Stomach (tissue), 8 donors: ENCODE measurements at regions not wholly inside any gene's neighbourhood (a gene's known extent, or its start where the extent isn't known, plus 50 kb on each side); places are given as distances from the start of the nearest gene placed in this dataset.

Experiments
- DNase-seq, 2 donors: peaks; one replicate each; pipeline versions ENCODE4 v3.0.0 to v3.0.0-alpha.2; 2013 to 2019
- H3K27ac ChIP-seq, 5 donors: fragments of 200-600 bp in 4 of 5; sonication (generic) in 4 of 5; one replicate each; pipeline ENCODE4 v1.5.1; 2013 to 2019; ENCODE audit warnings: mild to moderate bottlenecking in 1 of 5, moderate library complexity in 1 of 5
- H3K27me3 ChIP-seq, 3 donors: fragments of 200-600 bp; sonication (generic); one replicate each; pipeline ENCODE4 v1.5.1; 2017 to 2019; ENCODE audit warnings: mixed run types in 1 of 3
- H3K36me3 ChIP-seq, 4 donors: fragments of 200-600 bp; sonication (generic); 1 replicate in 3 of 4; 2 replicates in 1 of 4; pipeline ENCODE4 v1.5.1; 2016 to 2019
- H3K4me1 ChIP-seq, 4 donors: fragments of 200-600 bp; sonication (generic); one replicate each; pipeline ENCODE4 v1.5.1; 2016 to 2019
- H3K4me3 ChIP-seq, 4 donors: fragments of 200-600 bp; sonication (generic) in 3 of 4; one replicate each; pipeline ENCODE4 v1.5.1; 2016 to 2019; ENCODE audit warnings: mild to moderate bottlenecking in 1 of 4
- H3K9me3 ChIP-seq, 4 donors: fragments of 200-600 bp; sonication (generic); one replicate each; pipeline ENCODE4 v1.5.1; 2016 to 2019
- EP300 ChIP-seq: sonication (generic); formaldehyde crosslinking; IDR thresholded peaks from one replicate; pipeline ENCODE4 v1.6.1; 2017; ENCODE audit warnings: antibody characterized with exemption
- POLR2A ChIP-seq, 4 donors: fragments of 450-650 bp; IDR thresholded peaks; one replicate each; pipeline ENCODE4 v1.6.1; 2016; ENCODE audit warnings: antibody characterized with exemption in 4 of 4, control low read depth in 2 of 4, mild to moderate bottlenecking in 1 of 4, moderate library complexity in 1 of 4
- POLR2AphosphoS5 ChIP-seq, 3 donors: sonication (generic); formaldehyde crosslinking; IDR thresholded peaks; one replicate each; pipeline ENCODE4 v1.6.1; 2016; ENCODE audit warnings: antibody characterized with exemption in 3 of 3
- WGBS, 5 donors: extraction: QIAGEN DNeasy Blood & Tissue Kit in 3 of 5; methylation state at CpG; one replicate each; pipeline versions ENCODE4 v1.1.5 to v1.1.7; 2013 to 2018; 5-methylcytosine and 5-hydroxymethylcytosine counted together
- intact Hi-C: fragments of 100-400 bp; cut with DNase I; formaldehyde crosslinking; loops from one replicate; pipeline ENCODE4 v1.15.1; 2023; ENCODE audit warnings: low total_unique reads
- TF ChIP-seq, protein P1 (sequence below), 7 experiments: fragments of 450-650 bp in 4 of 7; fragments of 200-600 bp in 3 of 7; sonication (generic) in 3 of 7; IDR thresholded peaks; one replicate each; pipeline ENCODE4 v1.5.1; 2016 to 2019; ENCODE audit warnings: antibody characterized with exemption in 7 of 7, control low read depth in 2 of 7, mild to moderate bottlenecking in 1 of 7
- donor health status: healthy with polysubstance abuse.
- donor health status: Bipolar disorder and iron deficiency.
- donor health status: healthy.

GRCh38 chrX:147741776-147742175 is 169.9 kb upstream of the FMR1 start:
- TF ChIP-seq, protein P1, sequence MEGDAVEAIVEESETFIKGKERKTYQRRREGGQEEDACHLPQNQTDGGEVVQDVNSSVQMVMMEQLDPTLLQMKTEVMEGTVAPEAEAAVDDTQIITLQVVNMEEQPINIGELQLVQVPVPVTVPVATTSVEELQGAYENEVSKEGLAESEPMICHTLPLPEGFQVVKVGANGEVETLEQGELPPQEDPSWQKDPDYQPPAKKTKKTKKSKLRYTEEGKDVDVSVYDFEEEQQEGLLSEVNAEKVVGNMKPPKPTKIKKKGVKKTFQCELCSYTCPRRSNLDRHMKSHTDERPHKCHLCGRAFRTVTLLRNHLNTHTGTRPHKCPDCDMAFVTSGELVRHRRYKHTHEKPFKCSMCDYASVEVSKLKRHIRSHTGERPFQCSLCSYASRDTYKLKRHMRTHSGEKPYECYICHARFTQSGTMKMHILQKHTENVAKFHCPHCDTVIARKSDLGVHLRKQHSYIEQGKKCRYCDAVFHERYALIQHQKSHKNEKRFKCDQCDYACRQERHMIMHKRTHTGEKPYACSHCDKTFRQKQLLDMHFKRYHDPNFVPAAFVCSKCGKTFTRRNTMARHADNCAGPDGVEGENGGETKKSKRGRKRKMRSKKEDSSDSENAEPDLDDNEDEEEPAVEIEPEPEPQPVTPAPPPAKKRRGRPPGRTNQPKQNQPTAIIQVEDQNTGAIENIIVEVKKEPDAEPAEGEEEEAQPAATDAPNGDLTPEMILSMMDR (IDR thresholded peaks at IDR 0.05): no peak
- TF ChIP-seq POLR2A (IDR thresholded peaks at IDR 0.05) (no peak), EP300 (no peak), POLR2AphosphoS5 (IDR thresholded peaks at IDR 0.05) (no peak)
- intact Hi-C loops: no loop called here
- DNase-seq: no peak
- Histone ChIP-seq H3K4me3 (no peak overlapping the region), H3K36me3 (no peaks in the 10 kb centered on the region), H3K4me1 (no peaks in the 10 kb centered on the region), H3K27ac (no peak overlapping the region), H3K9me3 (no peaks in the 10 kb centered on the region), H3K27me3 (no peaks in the 10 kb centered on the region)
- WGBS, 5 donors: 77 to 92% (median 86%) methylated on average over 2 of the region's 2 CpGs

- Histone ChIP-seq H3K27me3 (no peaks in the 10 kb centered on the region), H3K4me3 (no peak overlapping the region), H3K27ac (no peak overlapping the region), H3K9me3 (no peaks in the 10 kb centered on the region), H3K36me3 (no peaks in the 10 kb centered on the region), H3K4me1 (no peaks in the 10 kb centered on the region)
- DNase-seq: no peak
- intact Hi-C loops: no loop called here
- 63 to 87% (median 79%) methylated on average over 2 of the region's 2 CpGs for WGBS, 5 donors
- TF ChIP-seq POLR2A (IDR thresholded peaks at IDR 0.05) (no peak), POLR2AphosphoS5 (IDR thresholded peaks at IDR 0.05) (no peak), EP300 (no peak)
- TF ChIP-seq, protein P1 (IDR thresholded peaks at IDR 0.05): no peak
These were observed 162.4 kb upstream of the FMR1 start for GRCh38 chrX:147749308-147749707.

DNA sequence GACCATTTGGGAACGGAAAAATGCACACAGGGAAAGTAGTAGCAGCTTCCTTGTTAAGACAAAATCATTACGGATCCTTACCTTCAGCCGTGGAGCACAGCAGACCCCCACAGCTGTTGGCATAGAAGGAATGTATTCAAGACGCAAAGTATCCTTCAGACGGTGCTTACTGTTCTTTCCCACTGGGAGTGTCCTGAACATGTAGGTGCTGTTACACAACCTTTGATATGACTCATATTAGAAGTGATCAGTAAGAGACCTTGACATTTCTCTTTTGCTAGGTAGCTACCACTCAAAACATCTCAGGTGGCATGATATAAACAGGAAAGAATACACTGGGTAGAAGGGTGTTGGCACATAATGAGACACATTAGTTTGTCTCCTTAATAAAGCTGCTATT is 154.0 kb upstream of the FMR1 start:
- intact Hi-C loops: no loop called here
- Histone ChIP-seq H3K36me3 (no peaks in the 10 kb centered on the region), H3K27me3 (no peaks in the 10 kb centered on the region), H3K4me1 (no peaks in the 10 kb centered on the region), H3K9me3 (no peaks in the 10 kb centered on the region), H3K4me3 (no peak overlapping the region), H3K27ac (no peak overlapping the region)
- DNase-seq: no peak
- WGBS, 5 donors: 61 to 86% (median 76%) methylated on average over 5 of the region's 5 CpGs
- TF ChIP-seq, protein P1 (IDR thresholded peaks at IDR 0.05): no peak
- TF ChIP-seq POLR2AphosphoS5 (IDR thresholded peaks at IDR 0.05) (no peak), EP300 (no peak), POLR2A (IDR thresholded peaks at IDR 0.05) (no peak)

GRCh38 chrX:147763131-147763530 is 148.6 kb upstream of the FMR1 start:
- WGBS, 5 donors: 61 to 88% (median 83%) methylated on average over 1 of the region's 1 CpG
- H3K27ac ChIP-seq: no peak overlapping the region
- H3K27me3 ChIP-seq: no peaks in the 10 kb centered on the region
- intact Hi-C loops: no loop called here
- no peaks in the 10 kb centered on the region for H3K36me3 ChIP-seq
- no peaks in the 10 kb centered on the region for H3K4me1 ChIP-seq
- TF ChIP-seq POLR2A (IDR thresholded peaks at IDR 0.05) (no peak), POLR2AphosphoS5 (IDR thresholded peaks at IDR 0.05) (no peak), EP300 (no peak)
- TF ChIP-seq, protein P1 (IDR thresholded peaks at IDR 0.05): no peak
- H3K4me3 ChIP-seq: no peak overlapping the region
- no peaks in the 10 kb centered on the region for H3K9me3 ChIP-seq
- DNase-seq: no peak
